Ovary (tissue), 7 donors: ENCODE measurements at regions not wholly inside any gene's neighbourhood (a gene's known extent, or its start where the extent isn't known, plus 50 kb on each side); places are given as distances from the start of the nearest gene placed in this dataset.

Experiments used
- DNase-seq, 5 donors: peaks; one replicate each; pipeline ENCODE4 v3.0.0-alpha.2; 2019 to 2020
- H3K27ac ChIP-seq, 2 donors: fragments of 200-600 bp; one replicate each; pipeline versions ENCODE4 v1.5.1 to v1.8.0; 2019 to 2022
- H3K27me3 ChIP-seq: fragments of 200-600 bp; one replicate; pipeline ENCODE4 v1.8.0; 2022
- H3K36me3 ChIP-seq: fragments of 200-600 bp; sonication (generic); one replicate; pipeline ENCODE4 v1.5.1; 2019
- H3K4me1 ChIP-seq: one replicate; pipeline ENCODE4 v1.8.1; 2013; ENCODE audit warnings: mild to moderate bottlenecking, moderate library complexity; ENCODE audit not compliant: insufficient read depth
- H3K4me3 ChIP-seq: fragments of 200-600 bp; sonication (generic); one replicate; pipeline ENCODE4 v1.5.1; 2017
- H3K9me3 ChIP-seq, 2 donors: fragments of 200-600 bp in 1 of 2; sonication (generic) in 1 of 2; one replicate each; pipeline versions ENCODE4 v1.5.1 to v1.8.1; 2013 to 2019; ENCODE audit warnings: mild to moderate bottlenecking in 1 of 2, moderate library complexity in 1 of 2
- CTCF ChIP-seq, 3 donors: fragments of 450-650 bp in 2 of 3; fragments of 200-600 bp in 1 of 3; IDR thresholded peaks; one replicate each; pipeline versions ENCODE4 v1.5.1 to v1.8.0; 2016 to 2022; ENCODE audit warnings: antibody characterized with exemption in 3 of 3, mild to moderate bottlenecking in 1 of 3
- EP300 ChIP-seq: sonication (generic); formaldehyde crosslinking; IDR thresholded peaks from one replicate; pipeline ENCODE4 v1.6.1; 2017; ENCODE audit warnings: antibody characterized with exemption
- POLR2A ChIP-seq: fragments of 450-650 bp; IDR thresholded peaks from one replicate; pipeline ENCODE4 v1.6.1; 2017; ENCODE audit warnings: antibody characterized with exemption, mild to moderate bottlenecking, moderate library complexity
- whole genome bisulfite sequencing, 3 donors: extraction: QIAGEN DNeasy Blood & Tissue Kit in 1 of 3; methylation state at CpG; one replicate each; pipeline versions ENCODE4 v1.1.5 to v1.1.7; 2013 to 2017; 5-methylcytosine and 5-hydroxymethylcytosine counted together
- intact Hi-C, 4 donors: fragments of 100-400 bp; cut with DNase I; formaldehyde crosslinking; loops; one replicate each; pipeline versions ENCODE4 v1.11.0 to v1.15.1; 2022 to 2023
- donor health status: DM: no; HTN: no; CAD: no; lungs with moderate emphysema.
- donor health status: DM: no; HTN: no; CAD: no.
- donor health status: Bipolar disorder and iron deficiency.
- donor health status: DM: no; HTN: no; CAD: no.
- donor health status: DM: yes; HTN: yes; CAD: no.

DNA sequence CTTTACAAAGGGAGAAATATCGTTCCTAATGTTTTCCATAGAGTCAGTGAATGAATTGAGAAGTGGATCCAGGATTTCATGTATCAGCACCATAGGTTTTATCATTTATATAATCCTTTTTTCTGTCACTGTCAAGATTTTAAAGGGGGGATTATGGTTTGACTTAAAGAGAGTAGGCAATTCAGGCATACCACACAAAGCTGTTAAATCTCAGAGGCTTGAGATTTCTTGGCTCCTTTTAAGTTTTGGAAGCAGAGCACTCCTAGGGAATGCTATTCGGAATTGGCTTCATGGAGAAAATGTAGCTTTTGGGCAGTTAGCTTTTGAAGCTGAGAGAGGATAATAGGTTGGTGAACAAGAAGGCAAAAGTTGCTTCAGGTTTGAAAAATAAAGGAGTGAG is 274.7 kb downstream of the SOX4 start:
- H3K36me3 ChIP-seq = no peaks in the 10 kb centered on the region
- TF ChIP-seq CTCF (IDR thresholded peaks at IDR 0.05) (no peak), POLR2A (no peak), EP300 (no peak)
- no peak for DNase-seq
- WGBS, 3 donors = 60 to 75% (median 68%) methylated on average over 2 of the region's 2 CpGs
- intact Hi-C loops = no loop called here
- H3K27me3 ChIP-seq = no peaks in the 10 kb centered on the region
- H3K9me3 ChIP-seq = no peaks in the 10 kb centered on the region
- H3K4me3 ChIP-seq = no peak overlapping the region
- H3K27ac ChIP-seq = no peak overlapping the region
- H3K4me1 ChIP-seq = no peaks in the 10 kb centered on the region

DNA sequence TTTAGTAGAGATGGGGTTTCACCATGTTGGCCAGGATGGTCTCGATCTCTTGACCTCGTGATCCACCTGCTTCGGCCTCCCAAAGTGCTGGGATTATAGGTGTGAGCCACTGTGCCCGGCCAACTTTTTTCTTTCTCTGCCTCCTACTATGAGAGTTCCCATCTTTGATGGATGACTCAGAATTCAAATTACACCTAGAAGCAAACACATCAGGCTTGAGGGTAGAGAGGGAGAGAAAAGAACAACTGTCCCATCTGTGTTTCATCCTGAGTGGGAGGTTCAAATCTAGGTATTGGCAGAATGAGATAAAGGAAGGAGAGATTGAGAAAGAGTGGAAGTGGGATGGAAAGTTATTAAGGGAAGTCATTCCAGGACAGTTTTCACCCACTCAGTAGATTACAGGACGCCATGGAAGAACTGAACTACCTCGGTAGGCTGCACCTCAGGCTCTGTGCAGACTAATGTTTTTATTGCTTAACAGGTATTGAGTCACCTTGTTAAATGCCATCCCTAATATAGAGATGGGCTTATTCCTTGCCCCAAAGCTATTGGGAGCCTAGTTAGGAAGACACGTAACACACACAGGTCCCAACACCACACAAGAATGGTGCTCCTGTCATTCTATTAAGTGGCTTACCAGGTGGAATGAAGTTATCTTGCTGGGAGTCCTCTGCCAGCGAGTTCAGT is 275.7 kb downstream of the SOX4 start:
- H3K4me3 ChIP-seq = no peak overlapping the region
- intact Hi-C loops = no loop called here
- TF ChIP-seq CTCF (IDR thresholded peaks at IDR 0.05) (no peak), EP300 (no peak), POLR2A (no peak)
- no peaks in the 10 kb centered on the region for H3K4me1 ChIP-seq
- H3K9me3 ChIP-seq = no peaks in the 10 kb centered on the region
- no peaks in the 10 kb centered on the region for H3K27me3 ChIP-seq
- no peak overlapping the region for H3K27ac ChIP-seq
- H3K36me3 ChIP-seq = no peaks in the 10 kb centered on the region
- no peak for DNase-seq
- 87 to 96% (median 93%) methylated on average over 8 of the region's 8 CpGs for WGBS, 3 donors

DNA sequence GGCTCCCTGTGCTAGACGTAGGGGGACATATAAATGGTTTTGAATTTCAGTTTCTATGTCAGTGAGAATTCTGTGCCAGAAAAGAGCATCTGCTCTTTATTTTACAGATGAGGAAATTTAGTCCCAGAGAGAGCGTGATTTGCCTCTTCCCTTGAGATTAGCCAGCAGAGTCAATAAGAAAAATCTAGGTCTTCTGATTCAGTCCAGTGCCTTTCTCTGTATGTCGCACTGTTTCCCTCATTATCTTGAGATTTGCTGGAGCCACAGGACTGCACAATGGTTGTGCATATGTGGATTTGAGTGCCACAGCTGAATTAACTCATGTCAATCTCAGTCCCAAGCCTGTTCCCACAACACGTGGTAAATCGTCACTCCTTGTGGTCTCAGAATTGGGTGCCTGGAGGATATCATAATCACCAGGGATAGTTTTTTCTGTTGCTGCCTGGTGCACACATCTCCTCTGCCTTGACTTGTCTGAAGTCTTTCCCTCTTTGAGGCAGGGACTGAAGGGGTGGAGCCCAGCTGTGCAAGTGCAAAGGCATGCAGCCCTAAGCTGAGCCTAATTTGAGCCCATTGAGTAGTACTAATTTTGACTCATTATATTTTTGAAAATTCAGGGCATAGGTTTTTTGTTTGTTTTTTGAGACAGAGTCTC is 276.7 kb downstream of the SOX4 start:
- 80 to 91% (median 89%) methylated on average over 5 of the region's 5 CpGs for WGBS, 3 donors
- Histone ChIP-seq H3K4me1 (no peaks in the 10 kb centered on the region), H3K9me3 (no peaks in the 10 kb centered on the region), H3K27ac (no peak overlapping the region), H3K4me3 (no peak overlapping the region), H3K36me3 (no peaks in the 10 kb centered on the region), H3K27me3 (no peaks in the 10 kb centered on the region)
- DNase-seq = no peak
- TF ChIP-seq CTCF (IDR thresholded peaks at IDR 0.05) (no peak), POLR2A (no peak)
- intact Hi-C loops = no loop called here

DNA sequence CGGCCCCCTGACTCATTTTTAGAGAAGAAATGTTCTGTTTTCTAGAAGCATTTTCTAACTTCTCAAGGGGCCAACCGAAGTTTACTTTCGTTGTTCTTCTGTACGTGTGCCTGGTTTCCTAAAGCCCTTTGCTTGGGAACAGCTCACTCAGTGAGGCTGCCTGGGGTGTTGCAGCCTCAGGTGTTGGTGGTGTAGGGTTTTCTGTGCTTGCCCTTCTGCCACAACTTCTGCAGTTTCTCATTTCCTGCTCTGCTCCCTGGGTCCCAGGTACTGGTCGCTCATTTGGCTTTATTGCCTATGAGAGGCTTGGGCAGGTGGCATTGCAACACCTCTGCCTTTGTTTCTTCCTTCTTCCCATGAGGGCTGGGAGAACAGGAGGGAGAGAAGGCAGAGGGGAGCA is 278.3 kb downstream of the SOX4 start:
- Histone ChIP-seq H3K36me3 (no peaks in the 10 kb centered on the region), H3K4me3 (no peak overlapping the region), H3K9me3 (no peaks in the 10 kb centered on the region), H3K4me1 (no peaks in the 10 kb centered on the region), H3K27me3 (no peaks in the 10 kb centered on the region), H3K27ac (no peak overlapping the region)
- TF ChIP-seq CTCF (IDR thresholded peaks at IDR 0.05) (no peak), POLR2A (no peak), EP300 (no peak)
- no peak for DNase-seq
- WGBS, 3 donors = 86 to 96% (median 95%) methylated on average over 5 of the region's 5 CpGs
- intact Hi-C loops = no loop called here
